AML-193 (cell line): ENCODE measurements at regions not wholly inside any gene's neighbourhood (a gene's known extent, or its start where the extent isn't known, plus 50 kb on each side); places are given as distances from the start of the nearest gene placed in this dataset.

Experiments used
- DNase-seq, 2 experiments: peaks; one replicate each; lab custom pipeline; 2025; lab: John Stamatoyannopoulos, UW

DNA sequence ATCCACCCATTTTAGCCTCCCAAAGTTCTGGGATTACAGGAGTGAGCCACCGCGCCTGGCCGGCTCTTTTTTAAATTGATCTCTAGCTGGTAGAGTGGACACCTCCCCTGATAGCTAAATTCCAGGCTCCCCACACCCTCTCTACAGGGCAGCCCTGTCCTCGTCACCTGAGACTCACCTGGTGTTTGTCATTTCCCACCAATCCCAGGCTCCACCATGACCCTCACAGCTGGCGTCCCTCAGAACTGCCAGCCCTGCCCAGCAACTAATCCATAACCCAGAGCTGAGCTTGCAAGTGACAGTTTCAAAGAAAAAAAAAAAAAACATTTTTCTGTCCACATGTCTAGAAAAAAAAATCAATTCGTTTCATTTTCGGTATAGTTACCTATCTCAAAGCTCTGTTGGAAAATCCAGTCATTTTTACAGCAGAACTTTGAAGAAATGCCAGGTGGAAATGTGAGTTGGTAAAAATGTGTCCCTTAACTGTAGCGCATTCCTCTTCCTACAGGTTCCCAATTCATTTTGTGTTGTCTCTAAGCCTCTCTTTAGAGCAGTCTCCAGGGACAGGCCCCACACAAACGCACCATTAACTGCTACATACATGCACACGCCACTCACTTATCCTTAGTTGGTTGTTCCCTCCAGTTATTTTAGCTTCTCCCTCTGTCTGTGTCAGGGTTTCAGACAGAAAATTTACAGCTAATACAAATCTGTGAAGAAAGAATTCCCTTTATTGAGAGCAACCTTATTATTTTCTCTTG lies 294.7 kb downstream of the FBXO15 start:
- DNase-seq = no peak

DNA sequence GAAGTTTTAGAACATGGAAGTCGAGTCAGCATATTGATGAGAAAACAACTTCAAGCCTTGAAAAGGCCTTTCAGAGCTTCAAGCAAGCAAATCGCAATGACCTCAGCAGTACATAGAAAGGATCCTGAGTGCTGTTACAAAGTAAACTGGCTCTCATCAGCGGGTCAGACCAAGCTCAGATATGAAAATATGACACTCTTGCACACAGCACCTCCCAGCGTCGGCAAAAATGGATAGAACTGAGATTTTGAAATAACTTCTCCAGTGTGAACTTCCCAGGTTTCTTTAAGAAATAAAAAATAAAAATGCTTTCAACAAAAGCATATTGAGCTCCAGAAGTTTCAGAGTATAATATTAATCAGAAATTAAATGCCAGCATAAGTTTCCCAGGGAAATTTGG lies 296.9 kb downstream of the FBXO15 start:
- no peak for DNase-seq

DNA sequence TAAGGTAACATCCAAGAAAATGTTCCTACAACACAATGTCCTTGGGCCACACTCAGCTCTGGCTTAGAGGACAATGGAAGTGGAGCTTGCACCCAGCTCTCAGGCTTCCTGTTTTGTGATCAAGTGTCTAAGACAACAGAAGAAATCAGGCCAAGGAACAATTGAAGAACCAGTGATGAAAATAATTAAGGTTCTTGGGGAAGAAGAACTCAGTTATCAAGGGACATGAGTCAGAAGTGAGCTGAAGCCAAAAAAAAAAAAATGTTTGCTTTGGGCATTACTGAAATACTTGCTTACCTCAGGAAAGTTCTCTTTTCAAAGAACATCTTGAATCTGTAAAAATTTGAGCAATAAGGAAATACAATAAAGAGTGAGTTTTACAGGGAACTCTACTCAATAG lies 299.0 kb downstream of the FBXO15 start:
- no peak for DNase-seq

DNA sequence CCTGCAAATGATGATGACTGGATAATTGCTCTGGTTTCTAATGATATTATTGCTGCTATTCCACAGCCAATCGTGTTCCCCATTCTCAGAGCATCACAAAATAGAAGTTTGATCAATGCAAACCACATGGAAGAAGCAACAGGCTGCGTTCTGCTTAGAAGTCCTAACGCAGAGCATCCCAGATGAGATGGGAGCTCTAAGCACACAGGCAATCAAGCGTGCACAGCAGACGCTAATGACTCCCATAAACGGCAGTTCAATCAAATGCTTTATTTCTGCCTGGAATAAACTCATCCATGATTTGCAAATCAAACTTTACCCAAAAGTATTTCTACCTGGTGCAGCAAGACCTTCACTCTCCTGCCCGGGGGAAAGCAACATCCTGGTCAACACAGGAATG lies 304.2 kb downstream of the FBXO15 start:
- no peak for DNase-seq

DNA sequence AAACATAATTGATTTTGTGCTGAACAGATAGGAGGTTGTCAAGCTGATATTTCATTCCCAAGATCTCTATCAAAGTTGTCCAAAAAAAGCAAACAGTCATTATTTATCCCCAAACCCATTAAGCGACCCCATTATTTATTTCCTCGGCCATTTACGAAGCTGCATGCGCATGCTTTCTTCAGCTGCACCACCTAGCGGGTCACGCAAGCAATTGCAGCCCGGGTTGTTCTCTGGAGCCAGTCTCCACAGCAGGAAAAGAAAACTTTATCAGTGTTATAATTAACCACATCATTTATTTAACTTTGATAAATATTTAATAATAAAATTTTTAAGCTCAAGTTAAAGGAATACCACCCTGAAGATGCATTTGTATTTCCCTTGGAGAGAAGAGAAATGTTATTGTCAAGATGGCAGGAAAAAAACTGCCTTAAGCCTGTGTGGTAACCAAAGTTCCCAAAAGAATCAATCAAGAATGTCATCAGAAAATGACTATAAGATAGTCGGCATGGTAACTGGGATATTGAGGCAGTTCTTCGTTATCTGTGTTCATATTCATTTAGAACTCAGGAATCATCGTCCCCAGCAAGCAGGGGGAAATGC lies 304.7 kb downstream of the FBXO15 start:
- DNase-seq = peak; percentile 6 to 25

DNA sequence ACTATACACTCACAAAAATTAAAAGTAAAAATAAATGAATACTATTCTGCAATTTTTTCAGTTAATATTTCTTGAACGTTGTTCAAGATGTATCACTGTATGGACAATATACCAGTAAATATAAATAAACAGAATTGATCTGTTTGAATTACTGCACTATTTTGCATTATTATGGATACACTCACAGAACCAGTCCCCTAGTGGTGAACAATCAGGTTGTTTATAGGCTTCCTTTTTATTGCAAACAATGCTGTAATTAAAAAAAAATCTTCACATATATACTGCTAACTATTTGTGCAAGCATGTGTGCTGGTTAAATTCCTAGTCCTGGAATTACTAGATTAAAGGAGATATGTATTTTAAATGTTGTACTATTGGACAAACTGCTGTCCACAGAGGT lies 306.0 kb downstream of the FBXO15 start:
- DNase-seq = no peak

DNA sequence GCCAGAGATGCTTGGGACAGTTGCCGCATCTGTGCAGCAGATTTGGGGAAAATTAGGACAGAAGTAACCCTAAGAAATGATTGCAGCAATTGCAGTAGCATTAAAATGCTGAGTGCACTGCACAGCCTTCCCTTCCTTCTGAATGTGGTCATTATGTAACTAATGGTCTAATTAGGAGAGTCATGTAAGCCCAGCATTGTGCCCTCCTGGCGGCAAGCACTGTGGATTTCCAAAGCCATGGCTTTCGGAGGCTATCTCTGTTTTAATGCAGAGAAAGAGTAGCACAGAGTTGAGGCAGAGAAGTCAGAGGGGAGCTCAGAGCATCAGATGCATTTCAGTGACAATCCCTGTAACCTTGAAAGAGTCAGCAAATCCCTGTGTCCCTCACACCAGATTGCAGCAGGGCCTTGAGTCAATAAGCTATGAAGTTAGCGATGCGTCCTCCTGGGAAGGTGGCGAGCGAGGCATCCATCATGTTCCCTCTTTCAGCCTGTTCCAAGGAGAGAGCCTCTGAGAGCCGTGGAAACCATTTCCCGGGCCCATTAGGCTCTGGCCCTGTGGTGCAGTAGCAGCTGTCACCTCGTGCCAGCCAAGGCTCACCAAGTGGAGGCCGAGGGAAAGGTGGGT lies 307.2 kb downstream of the FBXO15 start:
- no peak for DNase-seq

DNA sequence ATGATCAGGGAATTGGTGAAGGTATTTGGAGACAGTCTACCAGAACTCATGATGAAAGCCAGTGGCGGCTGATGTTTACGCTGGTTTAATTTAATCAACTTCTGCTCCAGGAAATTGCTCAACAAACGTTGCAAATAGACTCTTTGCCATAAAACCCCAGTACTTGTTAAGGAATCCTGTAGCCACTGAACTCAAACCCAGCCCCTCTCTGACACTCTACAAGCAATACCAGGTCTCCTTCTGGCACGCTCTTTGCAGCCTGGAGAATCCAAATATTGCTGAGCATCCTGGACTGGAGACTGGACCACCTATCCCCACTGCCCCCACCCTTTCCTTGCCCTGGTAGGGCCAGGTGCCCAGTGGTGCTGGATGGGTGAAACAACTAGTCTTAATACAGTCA lies 308.2 kb downstream of the FBXO15 start:
- no peak for DNase-seq

DNA sequence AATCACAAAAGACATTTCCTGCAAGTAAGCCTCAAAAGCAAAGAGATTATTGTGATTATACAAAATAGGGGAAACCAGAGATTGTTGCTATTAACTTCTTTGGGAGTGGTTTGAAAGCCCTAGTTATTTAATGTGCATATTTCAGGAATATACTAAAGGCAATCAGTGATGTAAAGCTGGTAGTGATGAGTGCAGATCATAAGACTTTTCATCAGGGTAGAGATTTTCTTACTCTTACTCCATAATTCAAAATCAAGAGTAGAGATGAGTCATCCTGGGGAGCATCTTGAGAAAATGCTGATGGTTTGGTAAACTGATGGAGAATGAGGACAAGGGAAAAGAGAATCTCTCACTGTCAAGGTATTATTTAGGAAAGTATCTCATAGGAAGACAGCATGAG lies 309.5 kb downstream of the FBXO15 start:
- no peak for DNase-seq

DNA sequence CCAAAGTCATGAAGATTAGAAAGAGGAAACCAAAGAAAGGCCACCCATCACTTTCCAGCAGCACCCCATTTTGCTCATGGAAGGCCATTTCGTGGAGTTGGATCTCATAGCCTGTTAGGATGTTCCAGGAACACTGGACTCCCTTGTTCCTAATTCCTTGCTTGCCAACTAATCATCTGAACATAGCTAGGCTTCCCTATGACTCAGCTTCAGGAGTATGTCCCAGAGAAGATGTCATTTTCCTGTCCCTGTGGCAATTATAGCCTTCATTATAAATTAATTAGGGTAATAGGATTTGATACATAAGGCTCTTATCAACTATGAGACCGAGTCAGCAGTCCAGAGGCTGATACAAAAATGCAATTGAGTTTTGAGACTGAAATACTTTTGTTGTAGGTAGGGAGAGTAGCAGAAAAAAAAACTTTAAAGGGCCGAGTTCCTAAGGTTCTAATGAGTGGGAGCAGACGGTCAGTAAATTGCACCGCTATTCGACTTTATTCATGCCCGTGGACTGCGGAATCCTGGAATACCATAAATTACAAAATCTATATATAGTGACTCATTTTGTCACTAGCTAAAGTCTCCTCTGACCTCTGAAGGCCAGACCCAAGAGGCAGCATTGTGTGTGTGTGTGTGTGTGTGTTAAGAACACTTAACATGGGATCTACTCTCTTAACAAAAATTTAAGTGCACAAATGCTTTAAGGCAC lies 311.8 kb downstream of the FBXO15 start:
- no peak for DNase-seq

DNA sequence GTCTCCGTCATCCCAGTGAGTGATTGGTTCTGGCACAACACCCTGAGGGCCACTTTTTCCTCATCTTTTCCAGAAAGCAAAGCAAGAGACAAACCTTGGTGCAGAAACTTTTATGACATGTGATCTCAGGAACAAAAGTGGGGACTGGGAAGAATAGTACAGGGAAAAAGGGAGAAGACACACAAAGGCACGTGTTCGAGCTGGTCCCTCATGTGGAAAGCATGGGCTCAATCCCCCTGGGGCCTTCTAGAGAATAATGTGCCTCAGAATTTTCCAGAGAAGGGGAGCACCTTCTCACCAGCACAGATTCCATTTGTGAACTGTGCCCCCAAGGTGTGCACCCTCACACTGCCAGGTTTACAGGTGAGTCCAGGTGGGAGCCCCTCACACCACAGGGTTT lies 312.6 kb downstream of the FBXO15 start:
- no peak for DNase-seq

DNA sequence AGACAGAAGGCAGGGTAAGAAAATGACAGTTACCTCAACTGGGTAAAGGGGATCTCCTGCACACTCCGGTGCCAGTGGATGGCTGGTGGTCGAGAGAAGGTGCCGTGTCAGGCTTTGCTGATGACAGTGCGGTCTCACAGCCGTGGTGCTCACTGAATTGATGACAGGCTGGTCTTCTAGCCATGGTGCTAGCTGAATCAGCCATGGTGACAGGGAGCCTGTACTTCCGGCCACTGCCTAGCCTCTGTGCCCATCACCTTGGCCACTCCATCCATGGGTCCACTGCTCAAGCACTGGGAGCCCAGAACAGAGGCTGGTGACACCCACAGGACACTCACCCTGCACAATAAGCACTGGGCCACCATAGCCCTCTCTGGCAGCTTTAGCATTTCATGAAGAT lies 315.9 kb downstream of the FBXO15 start:
- no peak for DNase-seq

DNA sequence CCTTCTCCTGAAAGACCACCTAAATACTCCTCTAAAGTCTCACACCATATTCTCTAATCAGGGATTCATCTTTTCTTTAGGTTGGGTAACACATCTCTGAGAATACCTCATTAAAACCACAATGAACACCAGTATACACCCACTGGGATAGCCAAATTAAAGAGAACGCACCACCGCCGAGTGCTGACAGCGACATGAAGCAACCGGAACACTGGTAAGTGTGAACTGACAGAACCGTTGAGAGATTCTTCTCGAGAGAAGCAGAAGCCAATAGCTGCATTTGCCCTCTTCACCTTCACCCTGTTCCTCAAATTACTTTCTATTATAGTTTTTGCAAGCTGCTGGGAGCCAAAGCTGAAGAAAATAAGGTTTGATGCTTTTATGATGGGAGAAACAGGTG lies 318.5 kb downstream of the FBXO15 start:
- no peak for DNase-seq

DNA sequence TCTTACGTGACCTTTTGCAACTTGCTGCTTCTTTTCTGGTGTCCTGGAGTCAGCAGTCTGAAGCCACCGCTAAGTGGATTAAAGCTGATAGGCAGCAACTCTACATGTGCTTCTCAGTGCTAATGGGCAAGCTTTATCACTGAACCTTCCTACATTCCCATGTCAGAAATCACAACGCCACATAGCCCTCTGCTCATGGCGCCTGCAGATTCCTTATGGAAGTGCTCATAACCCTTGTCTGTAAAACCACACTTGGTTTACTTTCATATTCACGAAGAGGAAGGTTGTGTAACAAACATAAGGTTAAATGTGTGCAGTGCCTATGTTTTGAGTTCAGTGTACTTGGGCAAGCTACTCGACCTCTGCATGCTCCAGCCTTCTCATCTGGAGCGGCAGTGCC lies 319.8 kb downstream of the FBXO15 start:
- no peak for DNase-seq

DNA sequence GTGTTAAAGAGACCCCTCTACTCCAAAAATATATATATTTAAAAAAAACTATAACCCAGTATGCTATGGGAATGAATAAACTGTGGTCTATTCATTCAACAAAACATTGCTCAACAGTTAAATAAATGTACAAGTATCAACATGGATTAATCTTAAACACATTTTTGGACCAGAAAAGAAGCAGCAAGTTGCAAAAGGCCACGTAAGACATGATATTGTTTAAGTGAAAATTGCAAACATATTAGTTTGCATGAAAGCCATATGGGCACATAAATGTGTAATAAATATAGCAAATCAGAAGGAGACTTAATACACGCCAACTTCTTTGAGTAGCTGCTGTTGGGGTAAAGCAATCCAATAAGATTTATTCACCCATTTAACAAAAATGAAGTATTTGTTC lies 321.5 kb downstream of the FBXO15 start:
- DNase-seq = no peak

DNA sequence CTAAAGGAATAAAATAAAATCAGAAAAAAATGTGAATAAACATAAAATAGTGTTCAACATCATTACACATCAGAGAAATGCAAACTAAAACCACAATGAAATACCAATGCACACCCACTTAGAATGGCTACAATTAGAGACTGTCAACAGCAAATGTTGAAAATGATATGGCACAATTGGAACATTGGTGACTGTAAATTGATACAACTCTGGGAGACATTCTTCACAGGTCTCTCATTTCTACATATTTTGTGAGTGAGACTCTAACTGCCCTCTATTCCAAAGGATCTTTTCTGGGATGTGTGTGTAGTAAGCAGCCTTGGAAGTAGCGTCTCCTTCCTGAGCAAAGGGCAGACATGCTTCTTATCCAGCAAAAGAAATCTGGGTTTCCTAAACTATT lies 323.0 kb downstream of the FBXO15 start:
- DNase-seq = no peak

DNA sequence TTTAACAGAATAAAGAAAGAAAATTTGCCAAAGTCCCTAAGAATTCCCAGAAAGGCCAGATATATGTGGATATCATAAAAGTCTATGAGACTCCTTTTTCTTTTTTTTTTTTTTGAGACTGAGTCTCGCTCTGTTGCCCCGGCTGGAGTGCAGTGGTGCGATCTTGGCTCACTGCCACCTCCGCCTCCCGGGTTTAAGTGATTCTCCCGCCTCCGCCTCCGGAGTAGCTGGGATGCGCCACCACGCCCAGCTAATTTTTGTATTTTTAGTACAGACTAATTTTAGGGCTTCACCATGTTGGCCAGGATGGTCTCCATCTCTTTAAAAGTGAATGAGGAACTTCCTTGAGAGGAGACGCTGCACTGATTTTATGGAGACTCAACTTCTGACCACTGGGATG lies 335.2 kb downstream of the FBXO15 start:
- DNase-seq = no peak

DNA sequence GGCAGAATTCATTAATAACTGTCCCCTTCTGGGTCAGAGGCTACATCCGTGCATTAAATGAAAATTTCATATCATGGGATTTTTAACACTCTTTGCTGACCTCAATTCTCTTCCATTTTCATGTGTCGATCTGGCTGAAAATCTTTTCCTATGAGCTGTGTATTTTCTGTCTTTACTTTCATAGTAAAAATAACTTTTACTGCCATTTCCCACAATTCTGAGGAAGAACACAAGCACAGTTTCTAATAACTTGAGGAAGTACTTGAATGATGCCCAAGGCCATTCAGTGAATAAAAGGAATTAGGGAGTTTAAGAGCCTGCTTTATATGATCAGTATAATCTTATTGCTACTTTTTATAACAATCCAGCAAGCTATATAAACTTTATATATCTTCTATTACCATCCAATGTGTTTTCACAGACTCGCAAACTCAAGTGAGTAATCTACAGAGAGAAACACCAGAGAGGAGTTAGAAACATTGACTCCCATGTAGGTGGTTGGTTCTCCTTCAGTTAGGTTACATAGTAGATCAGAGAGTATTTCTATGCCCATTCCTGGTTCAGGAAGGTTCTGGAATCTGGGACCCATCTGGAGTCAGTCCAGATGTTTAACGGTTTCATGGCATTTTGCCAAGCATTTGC lies 340.0 kb downstream of the FBXO15 start:
- DNase-seq = no peak

DNA sequence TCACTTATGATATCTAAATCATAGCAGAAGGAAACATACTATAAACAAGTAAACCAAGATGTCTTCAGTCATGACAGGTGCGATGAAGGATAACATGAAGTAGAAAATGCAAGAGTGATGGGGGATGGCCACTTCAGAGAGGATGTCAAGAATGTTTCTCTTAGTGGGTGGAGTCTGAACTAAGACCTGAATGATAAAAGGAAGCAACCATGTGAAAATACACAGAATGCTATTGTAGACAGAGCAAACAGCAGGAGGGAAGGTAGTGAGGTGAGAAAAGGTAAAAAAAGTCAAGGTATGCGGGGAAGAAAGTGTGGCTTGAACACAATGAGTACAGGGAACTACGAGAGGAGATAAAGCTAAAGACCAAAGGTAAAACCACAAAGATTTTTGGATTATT lies 341.6 kb downstream of the FBXO15 start:
- no peak for DNase-seq

DNA sequence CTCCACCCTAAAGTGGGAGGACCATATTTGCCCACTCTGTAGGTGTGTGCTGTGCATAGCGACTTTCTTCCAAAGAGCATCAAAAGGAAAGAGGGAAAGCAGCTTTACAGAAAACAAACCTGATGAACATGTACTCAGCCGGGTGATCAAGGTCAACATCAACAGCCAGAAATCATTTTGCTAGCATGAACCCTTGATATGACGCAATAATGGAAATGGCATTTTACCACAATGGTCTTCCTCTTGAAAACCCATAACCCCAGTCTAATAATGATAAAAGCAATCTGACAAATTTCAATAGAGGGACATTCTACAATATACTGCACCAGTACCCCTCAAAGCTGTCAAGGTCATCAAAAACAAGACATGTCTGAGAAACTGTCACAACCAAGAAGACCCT lies 350.2 kb downstream of the FBXO15 start:
- no peak for DNase-seq

DNA sequence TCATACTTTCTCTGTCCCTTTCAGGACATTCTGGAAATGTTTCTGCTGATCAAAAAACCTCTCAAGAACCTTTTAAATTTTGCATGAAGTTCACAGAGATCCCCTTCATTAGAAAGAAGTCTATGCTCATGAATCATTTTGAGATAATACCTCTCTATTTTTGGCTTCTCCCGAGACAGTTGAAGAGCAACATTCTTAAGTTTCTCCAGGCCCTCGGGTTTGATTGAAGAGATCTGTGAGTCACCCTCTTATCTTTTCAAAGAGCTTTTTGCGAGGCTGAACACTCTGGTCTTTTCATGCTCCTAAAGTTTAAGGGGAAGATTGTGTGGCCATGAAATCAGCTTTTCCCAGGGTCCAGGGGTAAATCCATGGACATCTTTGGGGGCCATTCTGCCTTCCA lies 354.2 kb downstream of the FBXO15 start:
- DNase-seq = no peak

DNA sequence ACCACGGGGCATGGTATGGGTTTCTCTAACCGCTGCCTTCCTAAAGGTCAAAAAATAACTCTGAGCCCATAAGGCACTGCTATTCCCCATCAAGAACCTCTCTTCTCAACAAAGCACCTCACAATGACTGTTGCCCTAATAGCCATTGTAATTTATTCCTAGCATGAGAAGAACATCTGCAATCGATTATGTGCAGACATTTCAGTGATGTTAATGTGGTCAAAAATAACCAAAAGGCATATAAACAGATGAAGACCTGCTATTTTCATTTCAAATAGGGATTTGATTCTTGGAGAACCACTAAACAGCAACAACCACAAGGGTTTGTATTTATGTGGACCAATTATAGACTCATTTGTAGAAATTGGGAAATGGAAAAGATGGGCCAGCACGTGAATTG lies 356.6 kb downstream of the FBXO15 start:
- DNase-seq = no peak

DNA sequence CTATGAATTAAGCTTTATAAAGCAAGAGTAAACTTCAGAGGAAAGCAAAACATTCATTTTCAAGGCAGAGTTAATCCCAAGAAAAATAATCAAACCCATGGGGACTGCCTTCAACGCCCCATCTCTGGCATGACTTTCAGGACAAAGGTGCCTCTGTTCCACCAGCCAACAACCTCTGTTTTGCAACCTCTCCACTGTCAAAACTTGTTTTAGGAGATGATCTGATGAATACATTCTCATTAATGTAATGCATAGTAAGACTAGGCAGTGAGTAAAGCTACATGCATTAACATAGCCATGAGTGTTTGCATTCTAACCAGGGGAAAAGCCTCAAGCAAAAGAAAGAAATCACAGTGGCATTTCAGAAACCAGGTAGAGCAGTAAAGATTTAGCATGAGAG lies 357.0 kb downstream of the FBXO15 start:
- DNase-seq = no peak
